ENCODE measurements at regions not wholly inside any gene's neighbourhood (a gene's known extent, or its start where the extent isn't known, plus 50 kb on each side); places are given as distances from the start of the nearest gene placed in this dataset.

GRCh38 chr14:61847861-61848260 lies 85.6 kb downstream of the SNAPC1 start:
- H3K9ac ChIP-seq (ENCODE audit: low read length in 5 of 5) = no peak overlapping the region
- H3K36me3 ChIP-seq (ENCODE audit: control insufficient read depth in 5 of 5, insufficient read depth in 5 of 5, low read length in 5 of 5) = no peaks in the 10 kb centered on the region
- peaks cover 0 to 8% (median 3%) of the 10 kb centered on the region in 5 donors for H3K9me3 ChIP-seq (ENCODE audit: control insufficient read depth in 5 of 5, low read length in 5 of 5)
- no peak overlapping the region for H3K4me3 ChIP-seq (ENCODE audit: low read depth in 1 of 5, low read length in 5 of 5)
- H3K27ac ChIP-seq (ENCODE audit: low read depth, low read length) = no peak overlapping the region
- H3K27me3 ChIP-seq (ENCODE audit: control insufficient read depth in 5 of 5, insufficient read depth in 4 of 5, low read length in 5 of 5) = no peaks in the 10 kb centered on the region
- H3K4me1 ChIP-seq (ENCODE audit: control insufficient read depth in 5 of 5, insufficient read depth in 5 of 5, low read length in 5 of 5) = no peaks in the 10 kb centered on the region

- Histone ChIP-seq H3K27me3 (ENCODE audit: control insufficient read depth in 5 of 5, insufficient read depth in 4 of 5, low read length in 5 of 5) (no peaks in the 10 kb centered on the region), H3K4me1 (ENCODE audit: control insufficient read depth in 5 of 5, insufficient read depth in 5 of 5, low read length in 5 of 5) (no peaks in the 10 kb centered on the region), H3K27ac (ENCODE audit: low read depth, low read length) (no peak overlapping the region), H3K9me3 (ENCODE audit: control insufficient read depth in 5 of 5, low read length in 5 of 5) (no peaks in the 10 kb centered on the region), H3K9ac (ENCODE audit: low read length in 5 of 5) (no peak overlapping the region), H3K4me3 (ENCODE audit: low read depth in 1 of 5, low read length in 5 of 5) (no peak overlapping the region), H3K36me3 (ENCODE audit: control insufficient read depth in 5 of 5, insufficient read depth in 5 of 5, low read length in 5 of 5) (no peaks in the 10 kb centered on the region)
Observed at GRCh38 chr14:61854898-61855297, 92.7 kb downstream of the SNAPC1 start.

DNA sequence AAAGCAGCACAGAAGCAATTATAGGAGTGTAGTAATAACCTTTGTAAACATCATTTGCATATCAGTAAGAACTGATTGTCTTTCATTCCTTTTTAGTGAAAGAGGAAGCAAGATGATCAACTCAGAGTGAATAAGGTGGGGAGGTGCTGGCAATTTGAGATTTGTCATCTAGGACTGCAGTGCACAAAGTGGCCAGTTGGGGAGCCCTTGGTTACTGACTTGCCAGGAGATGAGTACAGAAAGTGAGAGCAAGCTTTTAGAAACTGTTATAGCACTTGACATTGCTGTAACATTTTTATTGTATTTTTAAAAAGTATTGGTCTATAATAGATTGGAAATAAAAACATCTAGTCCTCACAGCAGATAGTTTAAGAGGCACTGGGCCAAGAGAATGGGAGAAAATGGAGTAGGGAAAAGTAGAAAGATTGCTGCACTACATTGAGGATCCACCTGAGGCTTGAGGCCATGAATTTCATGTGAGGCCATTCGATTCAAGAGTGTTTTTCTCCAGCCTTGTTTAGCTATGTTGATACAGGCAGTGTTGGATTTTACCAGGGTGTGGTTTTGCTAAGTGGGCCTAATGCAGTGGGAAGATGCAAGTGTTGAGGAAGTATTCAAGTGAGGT lies 98.2 kb downstream of the SNAPC1 start:
- Histone ChIP-seq H3K4me3 (ENCODE audit: low read depth in 1 of 5, low read length in 5 of 5) (no peak overlapping the region), H3K9me3 (ENCODE audit: control insufficient read depth in 5 of 5, low read length in 5 of 5) (no peaks in the 10 kb centered on the region), H3K9ac (ENCODE audit: low read length in 5 of 5) (no peak overlapping the region), H3K4me1 (ENCODE audit: control insufficient read depth in 5 of 5, insufficient read depth in 5 of 5, low read length in 5 of 5) (no peaks in the 10 kb centered on the region), H3K27me3 (ENCODE audit: control insufficient read depth in 5 of 5, insufficient read depth in 4 of 5, low read length in 5 of 5) (no peaks in the 10 kb centered on the region), H3K27ac (ENCODE audit: low read depth, low read length) (no peak overlapping the region), H3K36me3 (ENCODE audit: control insufficient read depth in 5 of 5, insufficient read depth in 5 of 5, low read length in 5 of 5) (no peaks in the 10 kb centered on the region)

GRCh38 chr14:61861320-61861865 lies 99.2 kb downstream of the SNAPC1 start:
- H3K4me3 ChIP-seq (ENCODE audit: low read depth in 1 of 5, low read length in 5 of 5) = no peak overlapping the region
- no peaks in the 10 kb centered on the region for H3K4me1 ChIP-seq (ENCODE audit: control insufficient read depth in 5 of 5, insufficient read depth in 5 of 5, low read length in 5 of 5)
- H3K9ac ChIP-seq (ENCODE audit: low read length in 5 of 5) = no peak overlapping the region

DNA sequence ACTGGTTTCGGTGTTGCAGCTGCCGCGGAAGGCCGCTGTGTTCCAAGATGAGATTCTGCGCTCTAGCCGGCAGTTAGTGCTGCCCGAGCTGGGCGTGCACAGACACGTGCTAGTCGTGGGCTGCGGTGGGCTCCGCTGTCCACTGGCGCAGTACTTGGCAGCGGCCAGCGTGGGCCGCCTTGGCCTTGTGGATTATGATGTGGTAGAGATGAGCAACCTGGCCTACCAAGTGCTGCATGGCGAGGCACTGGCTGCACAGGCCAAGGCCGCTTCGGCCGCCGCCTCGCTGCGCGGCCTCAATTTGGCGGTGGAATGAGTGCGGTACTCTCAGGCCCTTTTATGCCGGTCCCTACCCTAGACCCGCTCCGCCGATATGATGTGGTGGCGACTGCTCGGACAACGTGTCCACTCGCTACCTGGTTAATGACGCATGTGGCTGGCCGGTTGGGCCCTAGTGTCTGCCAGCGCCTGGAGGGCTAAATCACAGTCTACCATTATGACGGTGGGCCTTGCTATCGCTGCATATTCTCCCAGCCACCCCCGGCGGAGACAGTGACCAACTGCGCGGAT lies 102.2 kb downstream of the SNAPC1 start:
- no peaks in the 10 kb centered on the region for H3K27me3 ChIP-seq (ENCODE audit: control insufficient read depth in 5 of 5, insufficient read depth in 4 of 5, low read length in 5 of 5)
- H3K9me3 ChIP-seq (ENCODE audit: control insufficient read depth in 5 of 5, low read length in 5 of 5) = no peaks in the 10 kb centered on the region
- no peaks in the 10 kb centered on the region for H3K36me3 ChIP-seq (ENCODE audit: control insufficient read depth in 5 of 5, insufficient read depth in 5 of 5, low read length in 5 of 5)
- no peak overlapping the region for H3K9ac ChIP-seq (ENCODE audit: low read length in 5 of 5)
- H3K27ac ChIP-seq (ENCODE audit: low read depth, low read length) = no peak overlapping the region
- peaks cover 0 to 5% (median 0%) of the 10 kb centered on the region in 5 donors for H3K4me1 ChIP-seq (ENCODE audit: control insufficient read depth in 5 of 5, insufficient read depth in 5 of 5, low read length in 5 of 5)
- H3K4me3 ChIP-seq (ENCODE audit: low read depth in 1 of 5, low read length in 5 of 5) = no peak overlapping the region

More at GRCh38 chr14:61861320-61861865, 99.2 kb downstream of the SNAPC1 start:
- Histone ChIP-seq H3K9me3 (ENCODE audit: control insufficient read depth in 5 of 5, low read length in 5 of 5) (no peaks in the 10 kb centered on the region), H3K27me3 (ENCODE audit: control insufficient read depth in 5 of 5, insufficient read depth in 4 of 5, low read length in 5 of 5) (no peaks in the 10 kb centered on the region), H3K27ac (ENCODE audit: low read depth, low read length) (no peak overlapping the region), H3K36me3 (ENCODE audit: control insufficient read depth in 5 of 5, insufficient read depth in 5 of 5, low read length in 5 of 5) (no peaks in the 10 kb centered on the region)

DNA sequence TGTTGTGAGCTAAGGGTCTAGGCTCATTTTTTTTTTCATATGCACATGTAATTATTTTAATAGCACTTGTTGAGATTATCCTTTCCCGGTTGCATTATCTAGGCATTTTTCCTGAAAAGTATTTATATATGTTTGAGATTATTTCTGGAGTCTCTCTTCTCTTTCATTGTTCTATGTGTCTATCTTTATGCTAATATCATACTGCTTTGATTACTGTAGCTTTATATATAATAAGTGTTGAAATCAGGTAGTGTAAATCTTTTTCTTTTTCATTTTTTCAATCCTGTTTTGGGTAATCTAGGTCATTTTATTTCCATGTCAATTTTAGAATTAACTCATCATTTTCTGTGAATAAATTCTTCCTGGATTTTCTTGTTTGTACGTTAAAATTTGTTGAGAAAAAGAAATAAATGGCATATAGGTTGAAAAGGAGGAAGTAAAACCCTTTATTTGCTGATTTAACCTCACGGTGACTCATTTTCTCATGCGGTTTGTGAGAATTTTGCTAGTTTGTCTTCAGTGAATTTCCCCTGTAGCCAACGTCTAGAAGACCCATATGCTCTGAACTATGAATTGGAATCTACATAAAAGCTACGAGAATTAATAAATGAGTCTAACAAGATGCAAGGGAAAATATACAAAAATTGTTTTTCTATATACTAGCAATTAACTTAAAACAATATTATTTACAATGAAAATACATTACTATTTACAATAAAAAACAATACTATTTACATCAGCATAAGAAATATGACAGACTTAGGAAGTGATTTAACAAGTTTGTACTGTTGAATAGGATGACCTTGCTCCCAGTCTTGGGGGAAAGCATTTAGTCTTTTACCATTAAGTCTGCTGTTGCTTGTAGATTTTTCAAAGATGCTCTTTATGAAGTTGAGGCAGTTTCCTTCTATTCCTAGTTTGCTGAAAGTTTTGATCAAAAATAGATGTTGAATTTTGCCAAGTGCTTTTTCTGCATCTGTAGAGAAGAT lies 105.0 kb downstream of the SNAPC1 start:
- H3K4me1 ChIP-seq (ENCODE audit: control insufficient read depth in 5 of 5, insufficient read depth in 5 of 5, low read length in 5 of 5) = peaks cover 0 to 5% (median 0%) of the 10 kb centered on the region in 5 donors
- no peaks in the 10 kb centered on the region for H3K27me3 ChIP-seq (ENCODE audit: control insufficient read depth in 5 of 5, insufficient read depth in 4 of 5, low read length in 5 of 5)
- peaks cover 0 to 4% (median 2%) of the 10 kb centered on the region in 5 donors for H3K9me3 ChIP-seq (ENCODE audit: control insufficient read depth in 5 of 5, low read length in 5 of 5)
- no peak overlapping the region for H3K9ac ChIP-seq (ENCODE audit: low read length in 5 of 5)
- H3K4me3 ChIP-seq (ENCODE audit: low read depth in 1 of 5, low read length in 5 of 5) = no peak overlapping the region
- no peak overlapping the region for H3K27ac ChIP-seq (ENCODE audit: low read depth, low read length)
- no peaks in the 10 kb centered on the region for H3K36me3 ChIP-seq (ENCODE audit: control insufficient read depth in 5 of 5, insufficient read depth in 5 of 5, low read length in 5 of 5)

- H3K4me3 ChIP-seq (ENCODE audit: low read depth in 1 of 5, low read length in 5 of 5) = no peak overlapping the region
- no peaks in the 10 kb centered on the region for H3K36me3 ChIP-seq (ENCODE audit: control insufficient read depth in 5 of 5, insufficient read depth in 5 of 5, low read length in 5 of 5)
- H3K9ac ChIP-seq (ENCODE audit: low read length in 5 of 5) = no peak overlapping the region
- H3K27me3 ChIP-seq (ENCODE audit: control insufficient read depth in 5 of 5, insufficient read depth in 4 of 5, low read length in 5 of 5) = no peaks in the 10 kb centered on the region
- H3K4me1 ChIP-seq (ENCODE audit: control insufficient read depth in 5 of 5, insufficient read depth in 5 of 5, low read length in 5 of 5) = peaks cover 0 to 5% (median 0%) of the 10 kb centered on the region in 5 donors
- peaks cover 0 to 4% (median 2%) of the 10 kb centered on the region in 5 donors for H3K9me3 ChIP-seq (ENCODE audit: control insufficient read depth in 5 of 5, low read length in 5 of 5)
- H3K27ac ChIP-seq (ENCODE audit: low read depth, low read length) = no peak overlapping the region
Observed at GRCh38 chr14:61868846-61869245, 106.6 kb downstream of the SNAPC1 start.

GRCh38 chr14:61870163-61870562 lies 107.9 kb downstream of the SNAPC1 start:
- Histone ChIP-seq H3K27me3 (ENCODE audit: control insufficient read depth in 5 of 5, insufficient read depth in 4 of 5, low read length in 5 of 5) (no peaks in the 10 kb centered on the region), H3K36me3 (ENCODE audit: control insufficient read depth in 5 of 5, insufficient read depth in 5 of 5, low read length in 5 of 5) (no peaks in the 10 kb centered on the region), H3K4me1 (ENCODE audit: control insufficient read depth in 5 of 5, insufficient read depth in 5 of 5, low read length in 5 of 5) (peaks cover 0 to 5% (median 0%) of the 10 kb centered on the region in 5 donors), H3K4me3 (ENCODE audit: low read depth in 1 of 5, low read length in 5 of 5) (no peak overlapping the region), H3K9me3 (ENCODE audit: control insufficient read depth in 5 of 5, low read length in 5 of 5) (peaks cover 0 to 4% (median 2%) of the 10 kb centered on the region in 5 donors), H3K9ac (ENCODE audit: low read length in 5 of 5) (no peak overlapping the region), H3K27ac (ENCODE audit: low read depth, low read length) (no peak overlapping the region)

DNA sequence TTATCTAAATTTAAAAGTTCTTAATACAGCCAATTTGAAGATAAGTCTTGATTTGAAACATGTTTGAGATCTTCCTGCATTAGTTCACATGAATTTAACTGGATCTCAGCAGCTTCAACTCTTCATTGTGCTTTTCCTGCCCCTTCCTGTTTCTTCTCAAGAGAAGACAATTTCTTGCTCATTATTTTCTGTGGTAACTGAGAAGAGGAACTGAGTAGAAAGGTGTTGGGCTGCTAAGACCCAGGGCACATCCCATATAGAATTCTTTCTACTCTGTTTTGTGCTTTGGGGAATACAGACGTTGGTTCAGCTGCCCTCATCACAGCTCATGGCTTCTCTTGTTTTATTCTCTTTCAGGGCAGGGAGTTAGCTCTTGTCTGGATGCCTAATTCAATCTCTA lies 110.2 kb downstream of the SNAPC1 start:
- peaks cover 0 to 5% (median 0%) of the 10 kb centered on the region in 5 donors for H3K27me3 ChIP-seq (ENCODE audit: control insufficient read depth in 5 of 5, insufficient read depth in 4 of 5, low read length in 5 of 5)
- no peak overlapping the region for H3K27ac ChIP-seq (ENCODE audit: low read depth, low read length)
- peaks cover 0 to 4% (median 2%) of the 10 kb centered on the region in 5 donors for H3K9me3 ChIP-seq (ENCODE audit: control insufficient read depth in 5 of 5, low read length in 5 of 5)
- H3K9ac ChIP-seq (ENCODE audit: low read length in 5 of 5) = no peak overlapping the region
- H3K4me1 ChIP-seq (ENCODE audit: control insufficient read depth in 5 of 5, insufficient read depth in 5 of 5, low read length in 5 of 5) = peaks cover 0 to 5% (median 0%) of the 10 kb centered on the region in 5 donors
- H3K4me3 ChIP-seq (ENCODE audit: low read depth in 1 of 5, low read length in 5 of 5) = no peak overlapping the region
- no peaks in the 10 kb centered on the region for H3K36me3 ChIP-seq (ENCODE audit: control insufficient read depth in 5 of 5, insufficient read depth in 5 of 5, low read length in 5 of 5)
